ENCODE measurements at regions not wholly inside any gene's neighbourhood (a gene's known extent, or its start where the extent isn't known, plus 50 kb on each side); places are given as distances from the start of the nearest gene placed in this dataset.

DNA sequence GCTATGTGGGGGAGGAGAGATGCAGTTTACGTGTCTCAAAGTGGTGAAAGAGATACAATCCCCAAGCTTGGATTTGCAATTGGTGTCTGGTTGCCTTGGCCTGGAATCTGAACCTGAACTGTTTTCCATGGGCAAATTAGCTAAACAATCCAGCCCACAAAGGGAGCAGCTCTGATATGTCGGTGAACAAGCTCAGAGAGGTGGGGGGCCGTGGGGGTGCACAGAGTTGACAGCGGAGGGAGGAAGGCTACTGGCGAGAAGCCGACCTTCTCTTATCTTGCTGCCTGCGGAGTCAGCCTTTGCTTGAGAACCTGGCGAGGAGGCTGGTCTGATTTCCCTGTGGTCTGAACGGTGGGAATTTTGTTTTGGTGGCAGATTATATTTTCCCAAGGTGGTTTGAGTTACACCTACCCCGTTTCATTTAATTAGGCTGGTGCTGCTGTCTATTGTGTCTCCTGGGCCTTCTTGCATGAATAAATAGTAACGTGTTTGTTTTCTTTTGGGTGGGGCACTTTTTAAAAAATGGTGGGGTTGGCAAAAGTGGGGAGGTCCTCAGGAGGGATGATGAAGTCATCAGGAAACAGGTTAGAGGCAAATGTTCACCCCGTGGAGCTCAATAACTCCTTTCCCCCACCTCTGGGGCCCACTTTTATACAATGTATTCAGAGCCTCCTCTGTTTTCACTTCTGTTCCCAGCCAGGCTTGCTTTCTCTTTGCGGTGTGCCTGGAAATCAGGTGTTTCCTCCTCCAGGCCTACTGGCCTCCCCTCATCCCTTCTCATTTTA is 80.9 kb upstream of the IGFBP5 start:
- H3K27ac ChIP-seq = no peak overlapping the region
- TF ChIP-seq, protein P1, sequence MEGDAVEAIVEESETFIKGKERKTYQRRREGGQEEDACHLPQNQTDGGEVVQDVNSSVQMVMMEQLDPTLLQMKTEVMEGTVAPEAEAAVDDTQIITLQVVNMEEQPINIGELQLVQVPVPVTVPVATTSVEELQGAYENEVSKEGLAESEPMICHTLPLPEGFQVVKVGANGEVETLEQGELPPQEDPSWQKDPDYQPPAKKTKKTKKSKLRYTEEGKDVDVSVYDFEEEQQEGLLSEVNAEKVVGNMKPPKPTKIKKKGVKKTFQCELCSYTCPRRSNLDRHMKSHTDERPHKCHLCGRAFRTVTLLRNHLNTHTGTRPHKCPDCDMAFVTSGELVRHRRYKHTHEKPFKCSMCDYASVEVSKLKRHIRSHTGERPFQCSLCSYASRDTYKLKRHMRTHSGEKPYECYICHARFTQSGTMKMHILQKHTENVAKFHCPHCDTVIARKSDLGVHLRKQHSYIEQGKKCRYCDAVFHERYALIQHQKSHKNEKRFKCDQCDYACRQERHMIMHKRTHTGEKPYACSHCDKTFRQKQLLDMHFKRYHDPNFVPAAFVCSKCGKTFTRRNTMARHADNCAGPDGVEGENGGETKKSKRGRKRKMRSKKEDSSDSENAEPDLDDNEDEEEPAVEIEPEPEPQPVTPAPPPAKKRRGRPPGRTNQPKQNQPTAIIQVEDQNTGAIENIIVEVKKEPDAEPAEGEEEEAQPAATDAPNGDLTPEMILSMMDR (IDR thresholded peaks at IDR 0.05) = no peak
- TF ChIP-seq ZFX (IDR thresholded peaks at IDR 0.05; ENCODE audit: borderline replicate concordance) = no peak

DNA sequence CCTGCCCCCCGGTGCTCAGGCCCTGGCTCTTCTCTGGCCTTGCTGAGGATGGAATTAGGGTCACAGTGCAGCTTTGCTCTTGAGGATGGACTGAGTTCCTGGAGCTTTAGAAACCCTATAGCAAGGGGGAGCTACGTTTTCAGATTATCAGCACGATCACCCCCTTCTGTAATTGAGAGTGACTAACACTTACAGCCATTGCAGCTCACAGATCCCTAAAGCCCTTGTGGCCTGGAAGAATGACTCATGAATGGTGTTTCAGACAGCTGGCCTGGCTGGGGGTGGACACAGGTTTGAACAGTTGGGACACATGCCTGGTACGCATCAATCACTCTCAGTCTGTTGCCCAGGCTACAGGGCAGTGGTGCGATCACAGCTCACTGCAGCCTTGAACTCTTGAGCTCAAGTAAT is 79.7 kb upstream of the IGFBP5 start:
- TF ChIP-seq, protein P1 (IDR thresholded peaks at IDR 0.05) = no peak
- no peak for TF ChIP-seq ZFX (IDR thresholded peaks at IDR 0.05; ENCODE audit: borderline replicate concordance)
- H3K27ac ChIP-seq = no peak overlapping the region

DNA sequence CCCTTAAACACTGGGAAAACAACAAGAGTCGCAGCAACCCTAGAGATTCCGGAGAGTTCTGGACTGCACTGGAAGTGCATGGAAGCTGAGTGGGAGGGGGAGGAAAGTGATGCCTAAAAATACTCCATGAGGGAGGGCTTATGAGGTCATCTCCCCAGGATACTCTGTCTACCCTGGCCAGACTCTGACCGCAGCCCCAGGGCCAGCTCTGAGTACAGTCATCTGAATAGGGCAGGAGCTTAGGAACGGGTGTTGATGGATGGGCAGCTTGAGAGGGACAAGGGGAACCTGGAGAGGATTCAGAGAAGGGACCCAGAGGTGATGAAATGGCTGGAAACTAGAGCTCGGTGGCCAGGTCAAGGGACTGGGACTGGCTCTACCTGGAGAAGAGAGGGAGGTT is 79.3 kb upstream of the IGFBP5 start:
- H3K27ac ChIP-seq = no peak overlapping the region
- TF ChIP-seq, protein P1 (IDR thresholded peaks at IDR 0.05) = no peak
- no peak for TF ChIP-seq ZFX (IDR thresholded peaks at IDR 0.05; ENCODE audit: borderline replicate concordance)

DNA sequence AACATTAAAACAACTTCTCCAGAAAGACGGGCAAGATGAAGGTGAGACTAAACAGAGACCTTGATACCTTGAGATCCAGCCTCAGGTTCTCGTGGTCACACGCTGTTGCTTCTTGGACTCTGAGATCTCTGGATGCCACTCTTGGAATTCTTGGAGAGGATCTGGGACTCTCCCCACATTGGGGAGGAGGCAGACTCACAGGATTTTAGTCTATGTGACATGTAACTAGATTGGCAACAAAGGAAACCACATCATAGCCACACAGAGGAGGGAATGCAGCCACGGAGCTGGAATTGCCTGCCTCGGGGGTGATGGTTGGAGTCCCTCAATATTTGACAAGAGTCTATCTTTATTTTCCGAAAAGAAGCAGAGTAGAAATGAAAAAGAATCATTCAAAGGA is 78.8 kb upstream of the IGFBP5 start:
- no peak overlapping the region for H3K27ac ChIP-seq
- TF ChIP-seq, protein P1 (IDR thresholded peaks at IDR 0.05) = no peak
- TF ChIP-seq ZFX (IDR thresholded peaks at IDR 0.05; ENCODE audit: borderline replicate concordance) = no peak

DNA sequence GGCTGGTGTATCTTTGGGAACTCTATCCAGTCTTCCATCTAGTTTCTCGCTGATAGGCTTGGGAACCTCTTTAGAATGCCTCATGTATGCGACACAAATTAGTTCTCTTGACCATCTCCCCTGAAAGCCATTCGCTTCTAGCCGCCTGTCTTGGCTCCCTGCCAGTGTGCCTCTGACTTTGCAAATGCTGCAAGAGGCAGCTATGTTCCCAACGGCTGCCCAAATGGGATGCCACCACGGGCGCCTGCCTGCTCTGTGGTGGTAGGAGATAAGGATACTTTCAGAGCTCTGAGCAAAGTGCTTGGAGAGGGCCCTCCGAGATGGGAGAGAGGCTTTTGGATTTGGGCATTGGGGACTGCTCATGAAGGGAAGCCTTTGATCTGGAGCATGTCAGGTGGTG is 77.7 kb upstream of the IGFBP5 start:
- TF ChIP-seq ZFX (IDR thresholded peaks at IDR 0.05; ENCODE audit: borderline replicate concordance) = no peak
- TF ChIP-seq, protein P1 (IDR thresholded peaks at IDR 0.05) = no peak
- no peak overlapping the region for H3K27ac ChIP-seq

DNA sequence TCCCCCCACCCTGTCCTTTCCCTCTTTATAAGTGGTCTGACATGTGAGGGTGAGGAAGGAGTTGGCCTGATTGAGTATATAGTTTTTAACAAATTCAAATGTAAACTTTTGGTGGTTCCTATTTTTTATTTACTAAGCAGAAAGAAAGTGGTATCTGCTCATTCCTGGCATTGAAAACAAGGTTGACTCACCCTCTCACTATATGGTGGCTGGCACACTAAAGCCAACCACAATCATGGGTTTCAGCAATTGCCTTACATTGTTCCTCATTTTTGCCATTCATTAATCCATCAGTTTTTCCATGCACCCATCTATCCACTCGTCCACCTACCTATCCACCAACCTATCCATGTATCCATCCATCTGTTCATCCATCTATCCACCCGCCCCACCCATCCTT is 75.4 kb upstream of the IGFBP5 start:
- no peak overlapping the region for H3K27ac ChIP-seq
- no peak for TF ChIP-seq ZFX (IDR thresholded peaks at IDR 0.05; ENCODE audit: borderline replicate concordance)
- TF ChIP-seq, protein P1 (IDR thresholded peaks at IDR 0.05) = no peak

DNA sequence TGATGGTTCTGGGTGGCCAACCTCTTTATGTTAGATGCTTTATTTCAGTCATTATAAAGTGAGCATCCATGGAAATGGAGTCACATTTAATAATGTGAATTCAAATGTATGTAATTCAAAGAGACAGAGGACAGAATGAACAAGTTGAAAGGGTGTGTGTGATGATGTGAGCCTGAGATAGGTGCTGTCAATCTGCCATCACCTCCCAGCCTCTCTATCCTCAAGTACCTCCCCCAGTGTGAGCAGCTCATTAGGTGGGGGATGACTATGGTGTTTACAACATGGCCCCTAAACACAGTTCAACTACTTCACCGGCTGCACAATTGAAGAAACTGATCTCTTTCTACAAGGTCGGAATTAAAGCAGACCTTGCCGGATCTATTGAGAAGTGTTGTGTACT is 74.7 kb upstream of the IGFBP5 start:
- TF ChIP-seq, protein P1 (IDR thresholded peaks at IDR 0.05) = no peak
- no peak for TF ChIP-seq ZFX (IDR thresholded peaks at IDR 0.05; ENCODE audit: borderline replicate concordance)

More for the DNA sequence above, 74.7 kb upstream of the IGFBP5 start:
- H3K27ac ChIP-seq = no peak overlapping the region

Measured in 22Rv1 (cell line).